ENCODE measurements at regions not wholly inside any gene's neighbourhood (a gene's known extent, or its start where the extent isn't known, plus 50 kb on each side); places are given as distances from the start of the nearest gene placed in this dataset.
"Not testable (repeated sequence)": the region's sequence is repeated elsewhere in the genome, so short reads cannot be mapped to it uniquely, and the experiment has no call there.

DNA sequence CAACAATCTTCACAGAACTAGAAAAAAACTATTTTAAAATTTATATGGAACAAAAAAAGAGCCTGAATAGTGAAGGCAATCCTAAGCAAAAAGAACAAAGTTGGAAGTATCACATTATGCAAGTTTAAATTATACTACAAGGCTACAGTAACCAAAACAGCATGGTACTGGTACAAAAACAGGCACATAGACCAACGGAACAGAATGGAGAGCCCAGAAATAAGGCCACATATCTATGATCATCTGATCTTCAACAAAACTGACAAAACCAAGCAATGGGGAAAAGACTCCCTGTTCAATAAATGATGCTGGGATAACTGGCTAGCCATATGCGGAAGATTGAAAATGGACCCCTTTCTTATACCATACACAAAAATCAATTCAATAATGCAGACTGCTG is 74.4 kb upstream of the RTN4 start:
- H3K9me3 ChIP-seq (ENCODE audit: control insufficient read depth in 1 of 2, low read length in 2 of 2); H3K4me3 ChIP-seq (ENCODE audit: low read depth in 1 of 2, low read length in 2 of 2); H3K36me3 ChIP-seq (ENCODE audit: control insufficient read depth in 1 of 2, insufficient read depth in 2 of 2, low read length in 2 of 2); H3K27ac ChIP-seq (ENCODE audit: low read length); H3K27me3 ChIP-seq (ENCODE audit: low read depth, low read length): not testable (repeated sequence)
- H3K4me1 ChIP-seq (ENCODE audit: control insufficient read depth in 1 of 2, insufficient read depth in 2 of 2, low read length in 2 of 2): peaks cover 0 to 13% of the 10 kb centered on the region in 2 donors

DNA sequence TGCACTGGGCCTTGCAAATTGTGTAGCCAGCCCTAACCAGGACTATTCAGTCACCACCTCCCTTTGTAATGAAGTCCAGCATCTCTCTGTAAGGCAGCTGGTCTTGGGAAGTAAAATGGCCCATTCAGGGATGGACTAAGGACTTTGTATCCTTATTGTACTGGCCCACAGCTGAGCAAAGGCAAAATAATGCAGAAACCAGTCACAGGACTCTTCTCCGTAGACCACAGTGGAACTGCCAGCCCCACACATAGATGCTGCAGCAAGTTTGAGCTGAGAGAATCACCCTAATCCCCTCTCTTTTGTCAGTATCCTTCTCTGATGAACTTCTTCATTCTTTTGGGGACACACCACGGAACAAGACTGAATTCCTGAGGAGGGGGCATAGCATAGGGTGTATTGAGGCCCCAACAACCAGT is 73.6 kb upstream of the RTN4 start:
- Histone ChIP-seq H3K4me1 (ENCODE audit: control insufficient read depth in 1 of 2, insufficient read depth in 2 of 2, low read length in 2 of 2) (peaks cover 3 to 15% of the 10 kb centered on the region in 2 donors), H3K27me3 (ENCODE audit: low read depth, low read length) (no peaks in the 10 kb centered on the region), H3K27ac (ENCODE audit: low read length) (no peak overlapping the region), H3K9me3 (ENCODE audit: control insufficient read depth in 1 of 2, low read length in 2 of 2) (no peaks in the 10 kb centered on the region), H3K36me3 (ENCODE audit: control insufficient read depth in 1 of 2, insufficient read depth in 2 of 2, low read length in 2 of 2) (no peaks in the 10 kb centered on the region), H3K4me3 (ENCODE audit: low read depth in 1 of 2, low read length in 2 of 2) (no peak overlapping the region)

DNA sequence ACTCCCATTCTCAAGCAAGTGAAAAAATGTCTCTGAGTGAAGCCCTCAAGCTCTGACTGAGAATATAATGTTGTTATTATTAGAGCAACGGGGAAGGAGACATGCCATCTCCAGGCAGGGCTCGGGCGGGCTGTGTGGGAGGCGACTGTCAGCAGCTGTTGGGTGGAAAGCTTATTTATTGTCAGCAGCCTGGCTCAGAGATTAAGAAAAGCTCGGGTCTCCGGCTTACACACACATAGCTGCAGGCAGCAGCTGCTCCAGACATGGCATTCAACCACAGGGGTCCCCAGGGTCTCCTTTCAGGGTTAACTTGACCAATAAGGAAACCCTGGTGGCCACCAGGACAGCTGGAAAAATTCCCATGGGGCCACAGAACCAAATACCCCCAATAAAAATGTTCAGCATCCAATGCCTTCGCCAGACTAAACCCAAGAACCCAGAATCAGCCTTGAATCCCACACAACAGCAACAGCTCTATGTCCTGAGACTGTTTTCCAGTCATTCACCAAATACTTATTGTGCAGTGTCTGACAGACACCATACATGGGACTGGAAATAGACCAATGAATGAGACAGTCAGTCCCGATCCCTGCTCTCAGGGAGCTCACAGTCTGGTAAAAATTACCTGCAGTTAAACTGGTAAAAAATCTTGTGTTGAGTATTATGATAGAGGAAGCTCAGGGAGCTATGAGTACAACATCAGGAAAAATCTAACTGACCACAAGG is 70.5 kb upstream of the RTN4 start:
- no peaks in the 10 kb centered on the region for H3K9me3 ChIP-seq (ENCODE audit: control insufficient read depth in 1 of 2, low read length in 2 of 2)
- H3K4me3 ChIP-seq (ENCODE audit: low read depth in 1 of 2, low read length in 2 of 2): no peak overlapping the region
- peak overlapping the region; percentile 0 for H3K27ac ChIP-seq (ENCODE audit: low read length)
- H3K27me3 ChIP-seq (ENCODE audit: low read depth, low read length): no peaks in the 10 kb centered on the region
- peaks cover 3 to 21% of the 10 kb centered on the region in 2 donors for H3K4me1 ChIP-seq (ENCODE audit: control insufficient read depth in 1 of 2, insufficient read depth in 2 of 2, low read length in 2 of 2)
- H3K36me3 ChIP-seq (ENCODE audit: control insufficient read depth in 1 of 2, insufficient read depth in 2 of 2, low read length in 2 of 2): no peaks in the 10 kb centered on the region

DNA sequence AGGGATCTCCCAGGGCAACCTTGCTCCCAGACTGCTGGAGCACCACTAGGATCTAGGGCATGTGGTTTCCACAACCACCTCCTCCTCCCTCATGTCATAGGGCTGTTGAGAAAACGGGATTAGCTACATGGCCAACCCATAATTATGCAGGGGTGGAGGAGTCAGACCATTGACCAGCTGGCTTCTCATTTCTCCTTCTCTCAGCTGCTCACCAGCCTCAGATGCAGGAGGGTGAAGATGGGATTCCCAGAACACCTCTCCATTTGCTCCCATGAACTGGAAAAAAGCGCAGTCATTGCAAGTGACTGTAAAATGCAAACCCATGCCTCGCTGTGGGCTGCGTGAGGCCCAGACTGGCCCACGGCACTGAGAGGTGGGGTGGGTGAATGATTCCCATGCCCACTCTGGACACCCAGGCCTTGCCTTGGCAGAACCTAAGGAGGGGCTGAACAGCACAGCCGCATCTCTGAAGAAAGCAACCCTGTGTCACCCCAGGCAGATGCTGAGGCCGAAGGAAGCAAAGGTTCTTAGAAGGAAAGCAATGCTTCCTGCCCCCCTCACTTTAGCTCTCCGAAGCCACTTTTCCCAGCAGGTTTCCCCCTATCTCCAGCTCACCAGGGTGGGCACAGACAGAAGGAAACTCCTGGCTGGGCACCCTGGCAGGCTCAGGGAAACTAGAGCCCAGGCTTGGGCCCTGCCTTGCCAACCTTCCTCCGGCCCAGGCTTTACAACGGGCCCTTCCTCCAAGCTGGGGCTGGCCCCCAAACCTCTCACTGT is 69.6 kb upstream of the RTN4 start:
- H3K27ac ChIP-seq (ENCODE audit: low read length): peak overlapping the region; percentile 0
- H3K36me3 ChIP-seq (ENCODE audit: control insufficient read depth in 1 of 2, insufficient read depth in 2 of 2, low read length in 2 of 2): no peaks in the 10 kb centered on the region
- H3K4me3 ChIP-seq (ENCODE audit: low read depth in 1 of 2, low read length in 2 of 2): no peak overlapping the region
- H3K4me1 ChIP-seq (ENCODE audit: control insufficient read depth in 1 of 2, insufficient read depth in 2 of 2, low read length in 2 of 2): peaks cover 3 to 27% of the 10 kb centered on the region in 2 donors
- H3K9me3 ChIP-seq (ENCODE audit: control insufficient read depth in 1 of 2, low read length in 2 of 2): no peaks in the 10 kb centered on the region
- H3K27me3 ChIP-seq (ENCODE audit: low read depth, low read length): no peaks in the 10 kb centered on the region

DNA sequence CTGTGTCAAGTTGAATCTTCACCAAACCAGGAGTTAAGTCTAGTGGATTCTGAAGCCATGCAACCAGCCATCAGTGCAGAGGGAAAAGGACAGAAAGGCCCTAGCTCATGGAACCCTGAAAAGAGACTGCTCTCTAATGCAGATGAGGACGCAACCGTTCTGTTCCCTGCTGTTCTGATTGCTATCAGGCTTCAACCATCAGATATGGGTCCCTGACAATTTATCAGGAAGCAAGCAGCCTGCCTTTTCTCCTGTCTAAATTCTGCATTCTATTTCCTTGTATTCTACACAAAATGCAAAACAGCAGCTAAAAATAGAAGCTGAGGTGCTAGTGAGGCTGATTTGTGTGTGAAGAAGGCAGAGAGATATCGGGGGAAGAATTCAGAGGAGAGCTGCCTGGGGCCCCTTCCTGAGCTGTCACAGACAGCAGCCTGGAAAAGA is 68.4 kb upstream of the RTN4 start:
- Histone ChIP-seq H3K9me3 (ENCODE audit: control insufficient read depth in 1 of 2, low read length in 2 of 2) (no peaks in the 10 kb centered on the region), H3K36me3 (ENCODE audit: control insufficient read depth in 1 of 2, insufficient read depth in 2 of 2, low read length in 2 of 2) (no peaks in the 10 kb centered on the region), H3K4me3 (ENCODE audit: low read depth in 1 of 2, low read length in 2 of 2) (no peak overlapping the region), H3K4me1 (ENCODE audit: control insufficient read depth in 1 of 2, insufficient read depth in 2 of 2, low read length in 2 of 2) (peaks cover 3 to 29% of the 10 kb centered on the region in 2 donors), H3K27ac (ENCODE audit: low read length) (no peak overlapping the region), H3K27me3 (ENCODE audit: low read depth, low read length) (no peaks in the 10 kb centered on the region)

DNA sequence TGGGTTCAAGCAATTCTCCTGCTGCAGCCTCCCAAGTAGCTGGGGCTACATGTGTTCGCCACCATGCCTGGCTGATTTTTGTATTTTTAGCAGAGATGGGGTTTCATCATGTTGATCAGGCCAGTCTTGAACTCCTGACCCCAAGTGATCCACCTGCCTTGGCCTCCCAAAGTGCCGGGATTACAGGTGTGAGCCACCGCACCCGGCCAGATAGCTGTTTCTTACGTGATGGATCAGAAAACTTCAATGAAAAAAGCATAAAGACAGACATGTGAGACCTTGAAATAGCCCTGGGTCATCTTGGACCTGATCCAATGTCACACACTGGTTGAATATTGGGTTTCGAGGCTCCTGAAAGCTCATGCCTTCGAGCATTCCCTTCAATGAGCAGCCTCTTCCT is 66.7 kb upstream of the RTN4 start:
- no peaks in the 10 kb centered on the region for H3K27me3 ChIP-seq (ENCODE audit: low read depth, low read length)
- H3K4me1 ChIP-seq (ENCODE audit: control insufficient read depth in 1 of 2, insufficient read depth in 2 of 2, low read length in 2 of 2): peaks cover 11 to 46% of the 10 kb centered on the region in 2 donors
- H3K27ac ChIP-seq (ENCODE audit: low read length): no peak overlapping the region
- H3K36me3 ChIP-seq (ENCODE audit: control insufficient read depth in 1 of 2, insufficient read depth in 2 of 2, low read length in 2 of 2): no peaks in the 10 kb centered on the region
- no peak overlapping the region for H3K4me3 ChIP-seq (ENCODE audit: low read depth in 1 of 2, low read length in 2 of 2)
- no peaks in the 10 kb centered on the region for H3K9me3 ChIP-seq (ENCODE audit: control insufficient read depth in 1 of 2, low read length in 2 of 2)

DNA sequence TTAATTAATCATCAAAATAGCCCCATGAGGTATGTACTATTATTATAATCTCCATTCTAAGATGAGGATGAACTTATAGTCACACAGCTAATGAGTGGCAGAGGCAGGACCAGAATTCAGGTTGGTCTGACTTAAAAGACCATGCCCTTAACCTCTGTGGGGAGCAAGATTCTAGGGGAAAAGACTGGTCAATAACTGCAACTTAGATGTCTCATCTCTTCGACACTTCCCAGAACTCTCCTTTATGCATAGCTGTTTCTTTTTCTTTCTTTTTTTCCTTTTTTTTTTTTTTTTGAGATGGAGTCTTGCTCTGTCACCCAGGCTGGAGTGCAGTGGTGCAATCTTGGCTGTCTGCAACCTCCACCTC is 66.3 kb upstream of the RTN4 start:
- H3K4me1 ChIP-seq (ENCODE audit: control insufficient read depth in 1 of 2, insufficient read depth in 2 of 2, low read length in 2 of 2): peaks cover 15 to 50% of the 10 kb centered on the region in 2 donors
- H3K27ac ChIP-seq (ENCODE audit: low read length): no peak overlapping the region
- no peaks in the 10 kb centered on the region for H3K36me3 ChIP-seq (ENCODE audit: control insufficient read depth in 1 of 2, insufficient read depth in 2 of 2, low read length in 2 of 2)
- no peaks in the 10 kb centered on the region for H3K9me3 ChIP-seq (ENCODE audit: control insufficient read depth in 1 of 2, low read length in 2 of 2)
- no peaks in the 10 kb centered on the region for H3K27me3 ChIP-seq (ENCODE audit: low read depth, low read length)
- no peak overlapping the region for H3K4me3 ChIP-seq (ENCODE audit: low read depth in 1 of 2, low read length in 2 of 2)

DNA sequence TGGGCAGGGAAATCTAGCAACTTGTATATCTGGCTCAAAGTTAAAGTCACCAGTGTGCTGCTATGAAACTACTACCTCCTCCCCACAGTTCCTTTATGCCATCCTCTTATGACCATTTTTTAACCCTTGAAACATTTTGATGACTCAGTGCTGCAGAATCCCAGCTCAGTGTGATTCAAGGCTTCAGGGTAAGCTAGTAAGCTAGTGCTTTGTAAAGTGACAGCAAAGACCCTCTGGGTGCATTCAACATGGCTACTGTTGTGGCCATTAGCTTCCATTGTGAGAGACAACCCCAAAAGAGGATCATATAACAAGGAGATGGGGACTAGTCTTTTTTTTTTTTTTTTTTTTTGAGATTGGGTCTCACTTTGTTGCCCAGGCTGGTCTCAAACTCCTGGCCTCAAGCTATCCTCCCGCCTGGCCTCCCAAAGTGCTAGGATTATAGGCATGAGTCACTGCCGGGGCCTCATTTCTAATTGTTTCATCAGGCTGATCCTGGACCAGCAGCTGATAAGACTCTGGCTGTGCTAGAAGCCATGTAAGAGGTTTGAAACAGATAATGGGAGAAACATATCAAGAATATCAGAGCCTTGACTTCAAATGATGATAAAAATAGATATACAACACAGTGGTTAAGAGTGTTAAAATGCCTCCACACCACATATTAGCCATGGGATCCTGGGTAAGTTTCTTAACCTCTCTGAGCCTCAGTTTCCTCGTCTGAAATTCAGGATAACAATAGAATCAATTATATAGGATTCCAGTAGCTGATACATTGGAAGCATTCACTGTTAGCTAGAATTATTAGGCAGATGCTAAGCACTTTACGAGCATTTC is 65.7 kb upstream of the RTN4 start:
- no peaks in the 10 kb centered on the region for H3K27me3 ChIP-seq (ENCODE audit: low read depth, low read length)
- no peaks in the 10 kb centered on the region for H3K36me3 ChIP-seq (ENCODE audit: control insufficient read depth in 1 of 2, insufficient read depth in 2 of 2, low read length in 2 of 2)
- peaks cover 19 to 52% of the 10 kb centered on the region in 2 donors for H3K4me1 ChIP-seq (ENCODE audit: control insufficient read depth in 1 of 2, insufficient read depth in 2 of 2, low read length in 2 of 2)
- peak overlapping the region; percentile 46 for H3K27ac ChIP-seq (ENCODE audit: low read length)
- H3K9me3 ChIP-seq (ENCODE audit: control insufficient read depth in 1 of 2, low read length in 2 of 2): no peaks in the 10 kb centered on the region
- no peak overlapping the region for H3K4me3 ChIP-seq (ENCODE audit: low read depth in 1 of 2, low read length in 2 of 2)

DNA sequence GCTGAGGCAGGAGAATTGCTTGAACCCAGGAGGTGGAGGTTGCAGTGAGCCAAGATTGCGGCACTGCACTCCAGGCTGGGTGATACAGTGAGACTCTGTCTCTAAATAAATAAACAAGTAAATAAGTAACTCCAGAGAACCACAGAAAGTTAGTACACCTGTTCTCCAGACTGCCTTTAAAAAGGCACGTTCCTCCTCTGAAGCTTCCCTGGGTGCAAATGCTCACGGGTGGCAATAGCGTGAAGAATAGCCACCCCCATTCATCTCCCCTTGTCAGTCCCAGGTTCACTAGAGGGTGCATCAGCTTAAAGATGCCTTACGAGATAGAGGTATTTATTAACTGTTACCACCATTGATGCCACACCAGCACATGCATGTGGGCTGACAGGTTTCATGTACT is 64.3 kb upstream of the RTN4 start:
- no peak overlapping the region for H3K4me3 ChIP-seq (ENCODE audit: low read depth in 1 of 2, low read length in 2 of 2)
- no peaks in the 10 kb centered on the region for H3K9me3 ChIP-seq (ENCODE audit: control insufficient read depth in 1 of 2, low read length in 2 of 2)
- no peak overlapping the region for H3K27ac ChIP-seq (ENCODE audit: low read length)
- H3K4me1 ChIP-seq (ENCODE audit: control insufficient read depth in 1 of 2, insufficient read depth in 2 of 2, low read length in 2 of 2): peaks cover 18 to 39% of the 10 kb centered on the region in 2 donors
- H3K27me3 ChIP-seq (ENCODE audit: low read depth, low read length): no peaks in the 10 kb centered on the region
- H3K36me3 ChIP-seq (ENCODE audit: control insufficient read depth in 1 of 2, insufficient read depth in 2 of 2, low read length in 2 of 2): no peaks in the 10 kb centered on the region

DNA sequence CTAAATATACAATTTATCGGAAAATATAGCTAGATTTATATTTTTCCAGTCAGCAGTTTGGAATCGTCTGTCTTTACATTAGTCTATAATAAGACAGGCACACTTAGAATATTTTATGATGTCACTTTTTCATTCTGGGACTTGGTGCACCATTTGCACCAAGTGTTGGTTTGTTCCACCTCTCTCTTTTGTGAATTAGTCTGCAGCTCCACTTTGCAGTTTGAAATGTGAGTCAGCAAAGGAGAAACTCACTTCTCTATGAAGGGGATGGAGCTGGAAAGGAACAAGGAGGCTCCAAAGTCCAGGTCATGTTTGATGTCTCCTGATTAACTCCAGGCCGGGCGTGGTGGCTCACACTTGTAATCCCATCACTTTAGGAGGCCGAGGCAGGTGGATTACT is 63.8 kb upstream of the RTN4 start:
- H3K9me3 ChIP-seq (ENCODE audit: control insufficient read depth in 1 of 2, low read length in 2 of 2): no peaks in the 10 kb centered on the region
- H3K36me3 ChIP-seq (ENCODE audit: control insufficient read depth in 1 of 2, insufficient read depth in 2 of 2, low read length in 2 of 2): no peaks in the 10 kb centered on the region
- H3K4me1 ChIP-seq (ENCODE audit: control insufficient read depth in 1 of 2, insufficient read depth in 2 of 2, low read length in 2 of 2): peaks cover 16 to 43% of the 10 kb centered on the region in 2 donors
- H3K27ac ChIP-seq (ENCODE audit: low read length): peak overlapping the region; percentile 86
- H3K4me3 ChIP-seq (ENCODE audit: low read depth in 1 of 2, low read length in 2 of 2): no peak overlapping the region
- no peaks in the 10 kb centered on the region for H3K27me3 ChIP-seq (ENCODE audit: low read depth, low read length)
